Gastrocnemius medialis (tissue), 4 donors: ENCODE measurements at regions not wholly inside any gene's neighbourhood (a gene's known extent, or its start where the extent isn't known, plus 50 kb on each side); places are given as distances from the start of the nearest gene placed in this dataset.
"Not testable (repeated sequence)": the region's sequence is repeated elsewhere in the genome, so short reads cannot be mapped to it uniquely, and the experiment has no call there.

ENCODE experiments used
- ATAC-seq, 2 donors: fragments of 150-250 bp; one replicate each; pipeline ENCODE4 v1.9.1; 2016
- DNase-seq, 2 donors: peaks; one replicate each; pipeline ENCODE4 v3.0.0-alpha.2; 2019
- H3K27ac ChIP-seq, 4 donors: fragments of 200-600 bp; sonication (generic); 1 replicate in 1 of 4; 2 replicates in 3 of 4; pipeline ENCODE4 v1.5.1; 2016 to 2018; ENCODE audit warnings: mild to moderate bottlenecking in 2 of 4, moderate library complexity in 1 of 4
- H3K27me3 ChIP-seq, 3 donors: fragments of 200-600 bp; sonication (generic) in 2 of 3; 1 replicate in 1 of 3; 2 replicates in 2 of 3; pipeline versions ENCODE4 v1.5.1 to v1.6.0; 2016 to 2019; ENCODE audit warnings: mild to moderate bottlenecking in 1 of 3, moderate library complexity in 1 of 3
- H3K36me3 ChIP-seq, 2 donors: fragments of 200-600 bp; sonication (generic) in 1 of 2; one replicate each; pipeline ENCODE4 v1.5.1; 2017 to 2018
- H3K4me1 ChIP-seq, 2 donors: fragments of 200-600 bp; sonication (generic) in 1 of 2; one replicate each; pipeline ENCODE4 v1.5.1; 2016 to 2017; ENCODE audit warnings: mild to moderate bottlenecking in 2 of 2
- H3K4me3 ChIP-seq, 4 donors: fragments of 200-600 bp; sonication (generic) in 3 of 4; 1 replicate in 1 of 4; 2 replicates in 3 of 4; pipeline ENCODE4 v1.5.1; 2016 to 2019; ENCODE audit warnings: mild to moderate bottlenecking in 2 of 4
- H3K9me3 ChIP-seq, 3 donors: fragments of 200-600 bp; sonication (generic) in 2 of 3; 1 replicate in 1 of 3; 2 replicates in 2 of 3; pipeline ENCODE4 v1.5.1; 2016 to 2019
- CTCF ChIP-seq, 5 experiments: fragments of 450-650 bp in 3 of 5; fragments of 200-600 bp in 2 of 5; sonication (generic) in 2 of 5; IDR thresholded peaks in 4 of 5; conservative IDR thresholded peaks in 1 of 5; 1 replicate in 4 of 5; 2 replicates in 1 of 5; pipeline ENCODE4 v1.5.1; 2016 to 2019; ENCODE audit warnings: antibody characterized with exemption in 5 of 5, mild to moderate bottlenecking in 3 of 5, moderate library complexity in 3 of 5
- POLR2A ChIP-seq, 2 donors: fragments of 450-650 bp; IDR thresholded peaks; one replicate each; pipeline ENCODE4 v1.6.1; 2017; ENCODE audit warnings: antibody characterized with exemption in 2 of 2, mild to moderate bottlenecking in 2 of 2, moderate library complexity in 2 of 2
- in situ Hi-C, 4 donors: fragments of 200-750 bp; cut with MboI; loops; one replicate each; pipeline versions ENCODE4 v1.15.0 to v1.8.0; 2017; ENCODE audit warnings: low sequenced_read_pairs in 4 of 4
- intact Hi-C: fragments of 100-400 bp; cut with DNase I; formaldehyde crosslinking; loops from one replicate; pipeline ENCODE4 v1.15.1; 2023; ENCODE audit warnings: low total_unique reads

DNA sequence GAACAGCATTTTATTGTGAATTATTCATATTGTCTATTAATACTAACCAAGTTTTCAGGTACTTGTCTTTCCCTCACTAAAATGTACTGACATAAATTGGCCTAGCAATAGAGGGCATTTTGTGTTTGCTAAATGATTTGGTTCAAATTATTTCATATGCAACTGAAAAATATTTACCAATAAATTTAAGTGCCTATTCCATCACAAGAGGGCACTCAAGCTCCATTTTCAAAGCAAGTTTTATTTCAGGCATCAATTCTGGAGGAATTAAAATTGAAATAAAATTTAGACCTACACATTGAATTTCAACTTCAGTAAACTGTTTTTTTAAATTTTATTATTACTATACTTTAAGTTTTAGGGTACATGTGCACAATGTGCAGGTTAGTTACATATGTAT, 114.3 kb upstream of the SYNCRIP start:
- Histone ChIP-seq H3K36me3 (no peaks in the 10 kb centered on the region), H3K27ac (no peak overlapping the region), H3K9me3 (no peaks in the 10 kb centered on the region), H3K4me3 (no peak overlapping the region), H3K4me1 (no peaks in the 10 kb centered on the region), H3K27me3 (no peaks in the 10 kb centered on the region)
- DNase-seq, result no peak
- in situ Hi-C loops, result no loop called here
- intact Hi-C loops, result no loop called here
- ATAC-seq, result no peak
- TF ChIP-seq CTCF (IDR thresholded peaks at IDR 0.05 in 4 of 5, conservative IDR thresholded peaks at IDR 0.05 in 1 of 5), result peak in 3 of 5 experiments; percentile 7 to 36 (median 26)
- no peak for TF ChIP-seq POLR2A (IDR thresholded peaks at IDR 0.05)

DNA sequence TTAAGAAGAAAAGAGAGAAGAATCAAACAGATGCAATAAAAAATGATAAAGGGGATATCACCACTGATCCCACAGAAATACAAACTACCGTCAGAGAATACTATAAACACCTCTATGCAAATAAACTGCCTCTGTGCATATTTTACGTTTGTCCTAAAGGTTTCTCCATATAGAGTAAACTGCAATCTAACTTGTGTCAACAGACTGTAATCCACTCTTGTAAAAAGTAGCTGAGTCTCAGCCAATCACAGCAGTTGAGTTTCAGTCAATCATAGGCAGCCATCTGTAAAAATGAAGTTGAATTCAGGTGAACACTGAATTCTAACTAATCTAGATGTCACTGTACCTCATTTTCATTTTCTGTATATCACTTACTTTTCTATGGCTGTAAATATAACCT, 112.2 kb upstream of the SYNCRIP start:
- Histone ChIP-seq H3K36me3 (no peaks in the 10 kb centered on the region), H3K4me3 (no peak overlapping the region), H3K27ac (no peak overlapping the region), H3K9me3 (no peaks in the 10 kb centered on the region), H3K27me3 (no peaks in the 10 kb centered on the region), H3K4me1 (no peaks in the 10 kb centered on the region)
- no peak for ATAC-seq
- in situ Hi-C loops, result no loop called here
- no peak for DNase-seq
- TF ChIP-seq CTCF (IDR thresholded peaks at IDR 0.05 in 4 of 5, conservative IDR thresholded peaks at IDR 0.05 in 1 of 5), result no peak
- intact Hi-C loops, result no loop called here

DNA sequence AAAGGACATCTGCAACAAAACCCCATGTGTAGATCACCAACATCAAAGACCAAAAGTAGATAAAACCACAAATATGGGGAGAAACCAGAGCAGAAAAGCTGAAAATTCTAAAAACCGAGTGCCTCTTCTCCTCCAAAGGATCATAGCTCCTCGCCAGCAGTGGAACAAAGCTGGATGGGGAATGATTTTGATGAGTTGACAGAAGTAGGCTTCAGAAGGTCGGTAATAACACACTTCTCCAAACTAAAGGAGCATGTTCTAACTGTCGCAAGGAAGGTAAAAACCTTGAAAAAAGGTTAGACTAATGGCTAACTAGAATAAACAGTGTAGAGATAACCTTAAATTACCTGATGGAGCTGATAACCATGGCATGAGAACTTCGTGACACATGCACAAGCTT, 109.9 kb upstream of the SYNCRIP start:
- no peaks in the 10 kb centered on the region for H3K9me3 ChIP-seq
- intact Hi-C loops, result no loop called here
- ATAC-seq, result no peak

GRCh38 chr6:85751374-85752055, 108.8 kb upstream of the SYNCRIP start:
- Histone ChIP-seq H3K27ac (no peak overlapping the region), H3K36me3 (no peaks in the 10 kb centered on the region), H3K9me3 (no peaks in the 10 kb centered on the region), H3K4me3 (no peak overlapping the region), H3K4me1 (no peaks in the 10 kb centered on the region), H3K27me3 (no peaks in the 10 kb centered on the region)
- intact Hi-C loops, result no loop called here
- ATAC-seq (no peak), DNase-seq (no peak)
- in situ Hi-C loops, result no loop called here
- TF ChIP-seq CTCF (IDR thresholded peaks at IDR 0.05 in 4 of 5, conservative IDR thresholded peaks at IDR 0.05 in 1 of 5) (no peak), POLR2A (IDR thresholded peaks at IDR 0.05) (no peak)

More for the DNA sequence above, 109.9 kb upstream of the SYNCRIP start:
- Histone ChIP-seq H3K4me1 (no peaks in the 10 kb centered on the region), H3K27ac (no peak overlapping the region), H3K4me3 (no peak overlapping the region), H3K36me3 (no peaks in the 10 kb centered on the region), H3K27me3 (no peaks in the 10 kb centered on the region)
- TF ChIP-seq CTCF (IDR thresholded peaks at IDR 0.05 in 4 of 5, conservative IDR thresholded peaks at IDR 0.05 in 1 of 5), result no peak
- no peak for TF ChIP-seq POLR2A (IDR thresholded peaks at IDR 0.05)
- in situ Hi-C loops, result no loop called here
- DNase-seq, result no peak

DNA sequence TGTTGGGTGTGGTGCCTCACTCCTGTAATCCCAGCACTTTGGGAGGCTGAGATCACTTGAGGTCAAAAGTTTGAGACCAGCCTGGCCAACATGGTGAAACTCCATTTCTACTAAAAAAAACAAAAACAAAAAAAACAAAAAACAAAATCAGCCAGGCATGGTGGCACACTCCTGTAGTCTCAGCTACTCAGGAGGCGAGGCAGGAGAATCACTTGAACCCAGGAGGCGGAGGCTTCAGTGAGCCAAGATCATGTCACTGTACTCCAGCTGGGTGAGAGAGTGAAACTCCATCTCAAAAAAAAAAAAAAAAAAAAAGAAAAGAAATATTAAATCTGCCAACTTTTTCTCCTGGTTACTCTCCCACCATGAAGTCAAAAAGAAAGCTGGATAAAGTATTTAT, 107.5 kb upstream of the SYNCRIP start:
- H3K36me3 ChIP-seq, ATAC-seq, intact Hi-C loops, DNase-seq, H3K9me3 ChIP-seq, H3K4me3 ChIP-seq, H3K27ac ChIP-seq, H3K4me1 ChIP-seq, H3K27me3 ChIP-seq, in situ Hi-C loops: not testable (repeated sequence)
